Endothelial cell of umbilical vein (primary cell): ENCODE measurements at regions not wholly inside any gene's neighbourhood (a gene's known extent, or its start where the extent isn't known, plus 50 kb on each side); places are given as distances from the start of the nearest gene placed in this dataset.

Experiments
- BruUV-seq: library from RNA; stranded (reverse); fragments of 400-500 nt; replicated peaks from 2 replicates; lab custom pipeline; 2021; lab: Mats Ljungman, UMichigan
- CTCF ChIA-PET: fragments of 300-600, 350-600 bp; sonication (Branson Sonifier 250); formaldehyde crosslinking; loops from one replicate; lab custom pipeline; 2021; ENCODE audit warnings: antibody characterized with exemption, inconsistent platforms; lab: Charles Lee
- POLR2A ChIA-PET: fragments of 300-600, 350-600 bp; sonication (Branson Sonifier 250); formaldehyde crosslinking; loops from one replicate; lab custom pipeline; 2021; ENCODE audit warnings: antibody characterized with exemption, inconsistent platforms; lab: Charles Lee
- DNase-seq: peaks from one replicate; pipeline ENCODE4 v3.0.0-alpha.2; 2011; ENCODE audit warnings: low read depth, low spot score
- FAIRE-seq: peaks from 2 replicates; lab custom pipeline; 2011; peaks lifted over from hg19 to GRCh38; lab: Jason Lieb, UNC
- H2AFZ ChIP-seq: 2 replicates; pipeline ENCODE4 v1.6.0; 2012; ENCODE audit warnings: low read depth, low read length, control low read depth, inconsistent platforms
- H3K27ac ChIP-seq: 2 replicates; pipeline ENCODE4 v1.5.1; 2011; ENCODE audit warnings: low read depth, mild to moderate bottlenecking, control low read depth, low read length, moderate library complexity; ENCODE audit not compliant: insufficient read depth
- H3K27me3 ChIP-seq, 2 experiments: 2 replicates each; pipeline versions ENCODE4 v1.6.0 to v1.6.1; 2011; ENCODE audit warnings: low read length in 2 of 2, mixed read lengths in 1 of 2; ENCODE audit not compliant: control insufficient read depth in 2 of 2, insufficient read depth in 2 of 2
- H3K36me3 ChIP-seq, 2 experiments: 2 replicates in 1 of 2; 3 replicates in 1 of 2; pipeline ENCODE4 v1.5.1; 2011; ENCODE audit warnings: low read length in 2 of 2, mild to moderate bottlenecking in 1 of 2, moderate library complexity in 1 of 2; ENCODE audit not compliant: control insufficient read depth in 2 of 2, insufficient read depth in 2 of 2; ENCODE audit errors: extremely low read depth in 1 of 2
- H3K4me1 ChIP-seq: 3 replicates; pipeline ENCODE4 v1.5.1; 2011; ENCODE audit warnings: mild to moderate bottlenecking, low read length; ENCODE audit not compliant: control insufficient read depth, insufficient read depth; ENCODE audit errors: extremely low read depth
- H3K4me2 ChIP-seq: 2 replicates; pipeline ENCODE4 v1.6.1; 2011; ENCODE audit warnings: low read length, control low read depth, mixed read lengths; ENCODE audit not compliant: insufficient read depth
- H3K4me3 ChIP-seq, 3 experiments: fragments of 200-600 bp in 1 of 3; sonication (generic), shearing (Covaris generic) in 1 of 3; replicated peaks in 1 of 3; 2 replicates each; pipeline ENCODE4 v1.5.1; 2011 to 2016; ENCODE audit warnings: control low read depth in 3 of 3, low read length in 3 of 3, mild to moderate bottlenecking in 2 of 3, inconsistent platforms in 1 of 3, low read depth in 1 of 3, moderate library complexity in 1 of 3; ENCODE audit not compliant: insufficient read depth in 1 of 3
- H3K79me2 ChIP-seq: 2 replicates; pipeline ENCODE4 v1.6.0; 2012; ENCODE audit warnings: low read length, inconsistent platforms; ENCODE audit not compliant: control insufficient read depth, insufficient read depth
- H3K9ac ChIP-seq: replicated peaks from 2 replicates; pipeline ENCODE3; 2011; ENCODE audit warnings: low read length, control low read depth; ENCODE audit not compliant: insufficient read depth; ENCODE audit errors: extremely low read depth
- H3K9me1 ChIP-seq: replicated peaks from 3 replicates; pipeline ENCODE4 v1.6.0; 2011; ENCODE audit warnings: mild to moderate bottlenecking, low read length; ENCODE audit not compliant: control insufficient read depth, insufficient read depth; ENCODE audit errors: extremely low read depth
- H3K9me3 ChIP-seq: replicated peaks from 2 replicates; pipeline ENCODE4 v1.5.1; 2012; ENCODE audit warnings: low read length, inconsistent platforms; ENCODE audit not compliant: control insufficient read depth, insufficient read depth
- H4K20me1 ChIP-seq: replicated peaks from 2 replicates; pipeline ENCODE3; 2011; ENCODE audit warnings: mild to moderate bottlenecking, low read length; ENCODE audit not compliant: control insufficient read depth, insufficient read depth; ENCODE audit errors: extremely low read depth
- EZH2 ChIP-seq: IDR thresholded peaks from 2 replicates; pipeline ENCODE4 v1.6.1; 2012; ENCODE audit warnings: borderline replicate concordance, low read depth, mild to moderate bottlenecking, moderate library complexity, low read length, inconsistent platforms; ENCODE audit not compliant: severe bottlenecking
- FOS ChIP-seq: IDR thresholded peaks from 2 replicates; pipeline ENCODE4 v1.6.1; 2011; ENCODE audit warnings: mild to moderate bottlenecking, low read length, moderate library complexity, borderline replicate concordance; ENCODE audit not compliant: insufficient read depth
- GATA2 ChIP-seq: IDR thresholded peaks from 2 replicates; pipeline ENCODE4 v1.7.0; 2011; ENCODE audit warnings: low read depth, mild to moderate bottlenecking, moderate library complexity, mixed read lengths, low read length; ENCODE audit not compliant: insufficient read length, insufficient read depth
- JUN ChIP-seq: IDR thresholded peaks from 2 replicates; pipeline ENCODE4 v1.6.1; 2011; ENCODE audit warnings: borderline replicate concordance, low read depth; ENCODE audit not compliant: insufficient read length, insufficient read depth
- MAX ChIP-seq: IDR thresholded peaks from 2 replicates; pipeline ENCODE4 v1.6.1; 2011; ENCODE audit not compliant: insufficient read depth, insufficient read length
- MYC ChIP-seq: IDR thresholded peaks from one replicate; pipeline ENCODE4 v1.6.1; 2011; ENCODE audit warnings: mild to moderate bottlenecking, low read depth, low read length
- POLR2A ChIP-seq: IDR thresholded peaks from 2 replicates; pipeline ENCODE4 v1.6.1; 2012; ENCODE audit warnings: low read depth, mild to moderate bottlenecking, control low read depth, low read length
- POLR2AphosphoS5 ChIP-seq: IDR thresholded peaks from 2 replicates; pipeline ENCODE4 v1.6.1; 2012; ENCODE audit warnings: low read depth, mild to moderate bottlenecking, control low read depth, low read length, moderate library complexity; ENCODE audit not compliant: insufficient read depth
- dilution Hi-C: fragments of 300-500 bp; cut with MboI; formaldehyde crosslinking; loops from one replicate; pipeline ENCODE4 v1.15.0; 2019; ENCODE audit warnings: low sequenced_read_pairs; ENCODE audit not compliant: extremely low pct_ligation_motif_present
- intact Hi-C: fragments of 100-400 bp; cut with micrococcal nuclease; formaldehyde crosslinking; loops from one replicate; pipeline ENCODE4 v1.10.0; 2022
- TF ChIP-seq, protein P1 (sequence below), 2 donors: IDR thresholded peaks; 1 replicate in 1 of 2; 2 replicates in 1 of 2; pipeline ENCODE4 v1.5.1; 2011; ENCODE audit warnings: low read length in 2 of 2, mild to moderate bottlenecking in 2 of 2, moderate library complexity in 2 of 2, control low read depth in 1 of 2, inconsistent platforms in 1 of 2, low read depth in 1 of 2; ENCODE audit not compliant: insufficient read depth in 1 of 2; ENCODE audit errors: extremely low read depth in 1 of 2

DNA sequence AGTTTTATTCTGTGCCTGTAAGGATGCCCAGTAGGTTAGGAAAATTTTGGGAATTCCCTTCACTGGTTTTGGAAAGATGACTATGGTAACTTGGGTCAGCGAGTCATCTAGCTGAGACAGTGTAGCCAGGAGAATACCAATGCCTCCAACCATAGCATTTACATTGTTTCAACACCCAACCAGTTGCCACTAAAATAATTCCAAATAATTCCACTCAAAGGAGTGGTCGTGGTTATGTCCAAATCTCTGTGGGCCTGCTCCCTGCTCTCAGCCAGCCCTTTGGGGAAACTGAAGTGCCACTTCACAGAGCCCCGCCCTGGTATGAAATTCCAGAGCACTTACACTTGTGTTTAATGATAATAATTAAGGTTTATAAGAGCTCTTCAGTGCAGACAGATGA, 310.5 kb downstream of the PLK2 start:
- H3K9ac ChIP-seq: no peak overlapping the region
- H2AFZ ChIP-seq: no peak overlapping the region
- no peaks in the 10 kb centered on the region for H3K4me1 ChIP-seq
- CTCF ChIA-PET: interaction anchor here (0.7 to 1.8 kb wide), 4 partner anchors 22 to 314 kb away, joined by 3 to 4 read pairs (median 3); no protein-coding TSS in a partner anchor
- H3K9me3 ChIP-seq: no peaks in the 10 kb centered on the region
- H3K27ac ChIP-seq: no peak overlapping the region
- dilution Hi-C loops (no loop called here), intact Hi-C loops (no loop called here)
- POLR2A ChIA-PET: no interaction called here
- H3K79me2 ChIP-seq: no peaks in the 10 kb centered on the region
- no peak overlapping the region for H3K4me3 ChIP-seq
- no peaks in the 10 kb centered on the region for H3K36me3 ChIP-seq
- no peak overlapping the region for H3K4me2 ChIP-seq
- TF ChIP-seq POLR2AphosphoS5 (no peak), EZH2 (no peak), GATA2 (no peak), FOS (no peak), POLR2A (no peak), MYC (no peak), JUN (no peak), MAX (no peak)
- TF ChIP-seq, protein P1, sequence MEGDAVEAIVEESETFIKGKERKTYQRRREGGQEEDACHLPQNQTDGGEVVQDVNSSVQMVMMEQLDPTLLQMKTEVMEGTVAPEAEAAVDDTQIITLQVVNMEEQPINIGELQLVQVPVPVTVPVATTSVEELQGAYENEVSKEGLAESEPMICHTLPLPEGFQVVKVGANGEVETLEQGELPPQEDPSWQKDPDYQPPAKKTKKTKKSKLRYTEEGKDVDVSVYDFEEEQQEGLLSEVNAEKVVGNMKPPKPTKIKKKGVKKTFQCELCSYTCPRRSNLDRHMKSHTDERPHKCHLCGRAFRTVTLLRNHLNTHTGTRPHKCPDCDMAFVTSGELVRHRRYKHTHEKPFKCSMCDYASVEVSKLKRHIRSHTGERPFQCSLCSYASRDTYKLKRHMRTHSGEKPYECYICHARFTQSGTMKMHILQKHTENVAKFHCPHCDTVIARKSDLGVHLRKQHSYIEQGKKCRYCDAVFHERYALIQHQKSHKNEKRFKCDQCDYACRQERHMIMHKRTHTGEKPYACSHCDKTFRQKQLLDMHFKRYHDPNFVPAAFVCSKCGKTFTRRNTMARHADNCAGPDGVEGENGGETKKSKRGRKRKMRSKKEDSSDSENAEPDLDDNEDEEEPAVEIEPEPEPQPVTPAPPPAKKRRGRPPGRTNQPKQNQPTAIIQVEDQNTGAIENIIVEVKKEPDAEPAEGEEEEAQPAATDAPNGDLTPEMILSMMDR (IDR thresholded peaks at IDR 0.05; ENCODE audit: extremely low read depth in 1 of 2, insufficient read depth in 1 of 2, low read depth in 1 of 2, low read length in 2 of 2): no peak
- no peaks in the 10 kb centered on the region for H3K27me3 ChIP-seq
- no peak for FAIRE-seq
- BruUV-seq: no TSS peak
- no peaks in the 10 kb centered on the region for H4K20me1 ChIP-seq
- no peak for DNase-seq
- no peaks in the 10 kb centered on the region for H3K9me1 ChIP-seq
